ENCODE measurements at regions not wholly inside any gene's neighbourhood (a gene's known extent, or its start where the extent isn't known, plus 50 kb on each side); places are given as distances from the start of the nearest gene placed in this dataset.

DNA sequence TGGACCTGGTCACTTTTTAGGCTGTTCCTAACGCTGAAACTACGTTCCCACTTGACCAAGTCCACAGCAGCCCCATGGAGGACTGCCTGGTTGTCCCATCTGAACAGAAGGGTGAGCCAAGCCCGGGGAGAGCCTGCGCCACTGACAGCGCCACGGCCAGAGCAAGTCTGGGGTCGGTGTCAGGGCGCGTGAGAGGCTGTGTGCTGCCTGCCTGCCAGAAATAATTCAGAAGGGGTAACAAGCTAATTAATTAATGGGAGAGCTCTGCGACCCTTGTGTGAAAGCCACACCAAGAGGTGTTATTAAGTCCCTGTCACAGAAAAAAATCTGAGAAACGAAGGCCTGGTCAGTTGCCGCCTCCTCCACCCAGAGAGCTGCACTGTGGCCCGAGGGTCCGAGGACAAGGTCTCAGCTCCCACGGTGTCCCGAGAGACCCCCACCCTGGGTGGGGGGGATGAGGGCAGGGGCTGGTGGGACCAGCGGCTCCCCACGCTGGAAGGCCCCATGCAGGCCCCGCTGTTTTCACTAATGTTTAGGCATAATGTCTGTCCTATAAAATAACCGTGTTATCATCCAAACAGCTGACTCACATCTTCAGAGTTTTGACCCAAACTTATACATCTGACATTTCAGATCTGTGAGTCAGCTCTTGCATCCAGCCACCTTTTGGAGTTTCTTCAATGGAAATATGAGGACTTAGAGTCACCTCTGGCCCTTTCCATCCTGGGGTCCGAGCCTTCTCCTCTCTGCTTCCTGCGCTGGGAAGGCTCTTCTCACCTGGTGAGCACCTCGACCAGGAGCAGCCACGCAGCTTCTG, 58.5 kb downstream of the DLL1 start:
- H3K27ac ChIP-seq (ENCODE audit: low read length) = no peak overlapping the region
- no peaks in the 10 kb centered on the region for H3K9me3 ChIP-seq (ENCODE audit: control insufficient read depth, insufficient read depth, low read length)
- DNase-seq (ENCODE audit: low read depth, low spot score) = no peak
- WGBS (ENCODE audit: insufficient coverage, insufficient read length) = no CpG with 5 or more reads among the region's 24 CpGs
- no peaks in the 10 kb centered on the region for H3K36me3 ChIP-seq (ENCODE audit: control insufficient read depth, insufficient read depth, low read length)
- H3K4me3 ChIP-seq (ENCODE audit: low read length) = no peak overlapping the region
- peaks cover 2% of the 10 kb centered on the region; the same call in 1 of the 2 replicates for H3K4me1 ChIP-seq (ENCODE audit: control insufficient read depth, insufficient read depth, low read length)
- H3K27me3 ChIP-seq (ENCODE audit: control insufficient read depth, insufficient read depth, low read length) = no peaks in the 10 kb centered on the region

DNA sequence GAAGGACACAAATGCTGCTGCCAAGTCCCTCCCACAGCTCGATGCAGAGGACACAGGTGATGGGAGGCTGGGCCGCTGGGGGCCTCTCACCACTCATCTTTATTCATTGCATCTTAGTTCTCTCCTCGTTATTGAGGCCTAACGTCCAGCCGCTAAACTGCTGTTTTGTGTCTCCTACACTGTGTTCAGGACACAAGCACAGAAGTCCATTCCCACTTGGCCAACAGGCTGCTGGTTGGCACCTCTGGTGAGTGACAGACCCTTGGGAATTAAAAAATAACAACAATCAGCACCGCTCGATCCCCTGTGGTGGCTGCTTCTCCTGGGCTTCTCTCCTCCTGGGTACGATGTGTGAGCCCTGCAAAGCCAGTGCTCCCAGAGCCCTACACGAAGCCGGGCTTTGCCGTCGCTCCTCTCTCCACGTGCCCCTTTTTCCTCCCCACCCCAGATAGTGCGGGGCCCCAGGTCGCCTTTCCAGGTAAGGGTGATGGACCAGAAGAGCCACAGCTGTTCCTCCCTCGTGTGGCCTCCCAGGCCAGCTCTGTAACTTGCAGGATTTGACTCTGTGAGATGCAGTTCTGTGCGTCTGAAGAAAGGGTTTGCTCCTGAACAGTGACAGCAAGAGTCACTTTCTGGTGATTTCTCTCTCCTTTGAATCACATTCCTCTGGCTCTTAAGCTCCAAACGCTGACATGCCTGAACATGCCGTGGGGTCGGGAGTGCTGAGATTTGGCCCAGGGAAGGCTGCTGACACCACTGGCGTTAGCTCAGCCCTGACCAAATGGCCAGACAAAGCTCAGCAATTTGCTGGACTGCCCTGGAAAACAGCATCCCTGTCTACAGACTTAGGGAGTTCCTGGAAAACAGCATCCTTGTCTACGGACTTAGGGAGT, 59.3 kb downstream of the DLL1 start:
- H3K27ac ChIP-seq (ENCODE audit: low read length) = no peak overlapping the region
- no peak for DNase-seq (ENCODE audit: low read depth, low spot score)

DNA sequence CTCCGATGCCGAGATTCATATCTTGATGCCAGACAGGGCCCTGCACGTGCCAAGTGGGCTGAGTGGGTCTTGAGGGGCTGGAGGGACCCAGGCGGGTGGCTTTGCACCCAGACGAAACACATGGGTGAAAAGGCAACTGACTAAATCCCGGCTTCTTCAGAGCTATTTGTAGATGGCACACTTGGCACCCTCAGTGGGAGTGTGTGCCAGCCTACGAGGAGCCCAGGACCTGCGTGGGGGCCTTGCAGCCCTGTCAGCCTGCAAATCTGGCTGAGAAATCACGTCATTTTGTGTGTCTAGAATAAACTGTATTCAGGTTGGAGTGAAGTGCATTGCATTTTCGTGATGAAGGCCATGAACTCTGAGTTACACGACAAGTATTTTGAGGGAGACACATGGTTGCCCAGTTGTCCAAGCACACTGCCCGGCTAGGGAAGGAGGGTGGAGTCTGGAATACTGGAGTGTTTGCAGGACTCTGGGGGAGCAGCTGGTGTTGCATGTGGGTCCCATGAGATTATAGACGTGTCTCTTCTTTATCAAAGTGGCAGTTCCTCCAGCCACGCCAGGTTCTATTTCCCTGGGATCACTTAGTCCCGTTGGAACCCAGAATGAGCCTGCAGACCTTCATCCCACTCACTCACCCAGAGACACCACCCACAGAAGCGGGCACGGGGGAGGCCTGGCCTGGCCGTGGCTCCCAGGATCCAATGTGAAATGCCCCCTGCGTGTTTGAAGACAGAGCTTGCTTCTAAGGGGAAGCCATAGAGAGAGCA, 60.2 kb downstream of the DLL1 start:
- no peaks in the 10 kb centered on the region for H3K27me3 ChIP-seq (ENCODE audit: control insufficient read depth, insufficient read depth, low read length)
- DNase-seq (ENCODE audit: low read depth, low spot score) = no peak

More for the DNA sequence above, 59.3 kb downstream of the DLL1 start:
- peaks cover 2% of the 10 kb centered on the region; the same call in 1 of the 2 replicates for H3K4me1 ChIP-seq (ENCODE audit: control insufficient read depth, insufficient read depth, low read length)
- H3K4me3 ChIP-seq (ENCODE audit: low read length) = no peak overlapping the region
- WGBS (ENCODE audit: insufficient coverage, insufficient read length) = no CpG with 5 or more reads among the region's 22 CpGs
- H3K36me3 ChIP-seq (ENCODE audit: control insufficient read depth, insufficient read depth, low read length) = no peaks in the 10 kb centered on the region
- H3K9me3 ChIP-seq (ENCODE audit: control insufficient read depth, insufficient read depth, low read length) = no peaks in the 10 kb centered on the region
- H3K27me3 ChIP-seq (ENCODE audit: control insufficient read depth, insufficient read depth, low read length) = no peaks in the 10 kb centered on the region

DNA sequence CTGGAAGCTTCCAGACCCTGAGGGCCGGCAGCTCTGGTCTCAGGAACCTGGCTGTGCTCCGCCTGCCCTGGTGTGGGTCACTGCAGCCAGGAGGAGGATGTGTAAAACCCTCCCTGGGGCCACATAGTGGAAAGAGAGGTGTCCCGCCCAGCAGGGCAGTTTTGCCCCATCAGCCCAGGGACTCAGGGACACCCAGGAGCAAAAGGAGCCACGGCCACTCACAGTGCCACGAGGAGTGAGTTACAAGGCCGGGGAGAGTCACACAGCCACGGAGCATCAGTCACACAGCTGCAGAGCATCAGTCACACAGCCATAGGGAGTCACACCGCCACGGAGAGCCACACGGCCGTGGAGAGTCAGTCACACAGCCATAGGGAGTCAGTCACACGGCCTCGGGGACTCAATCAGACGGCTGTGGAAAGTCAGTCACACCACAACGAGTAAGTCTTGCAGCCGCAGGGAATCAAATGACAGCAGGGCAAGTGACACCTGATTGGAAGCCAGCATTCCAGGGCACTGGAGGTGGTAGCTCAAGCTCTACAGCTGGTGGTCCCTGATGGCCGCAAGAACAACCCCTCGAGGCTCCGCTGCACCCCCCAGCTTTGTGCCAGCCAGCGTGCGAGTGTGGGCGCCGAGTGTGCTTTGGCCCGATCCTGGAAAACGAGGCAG, 60.9 kb downstream of the DLL1 start:
- no peaks in the 10 kb centered on the region for H3K36me3 ChIP-seq (ENCODE audit: control insufficient read depth, insufficient read depth, low read length)
- no CpG with 5 or more reads among the region's 25 CpGs for WGBS (ENCODE audit: insufficient coverage, insufficient read length)
- H3K27me3 ChIP-seq (ENCODE audit: control insufficient read depth, insufficient read depth, low read length) = no peaks in the 10 kb centered on the region
- H3K9me3 ChIP-seq (ENCODE audit: control insufficient read depth, insufficient read depth, low read length) = no peaks in the 10 kb centered on the region
- DNase-seq (ENCODE audit: low read depth, low spot score) = no peak
- H3K4me1 ChIP-seq (ENCODE audit: control insufficient read depth, insufficient read depth, low read length) = peaks cover 2% of the 10 kb centered on the region; the same call in 1 of the 2 replicates
- no peak overlapping the region for H3K4me3 ChIP-seq (ENCODE audit: low read length)
- H3K27ac ChIP-seq (ENCODE audit: low read length) = no peak overlapping the region

More for the DNA sequence above, 60.2 kb downstream of the DLL1 start:
- no peak overlapping the region for H3K27ac ChIP-seq (ENCODE audit: low read length)
- no peak overlapping the region for H3K4me3 ChIP-seq (ENCODE audit: low read length)
- peaks cover 2% of the 10 kb centered on the region; the same call in 1 of the 2 replicates for H3K4me1 ChIP-seq (ENCODE audit: control insufficient read depth, insufficient read depth, low read length)
- no peaks in the 10 kb centered on the region for H3K36me3 ChIP-seq (ENCODE audit: control insufficient read depth, insufficient read depth, low read length)
- no peaks in the 10 kb centered on the region for H3K9me3 ChIP-seq (ENCODE audit: control insufficient read depth, insufficient read depth, low read length)
- WGBS (ENCODE audit: insufficient coverage, insufficient read length) = no CpG with 5 or more reads among the region's 19 CpGs

DNA sequence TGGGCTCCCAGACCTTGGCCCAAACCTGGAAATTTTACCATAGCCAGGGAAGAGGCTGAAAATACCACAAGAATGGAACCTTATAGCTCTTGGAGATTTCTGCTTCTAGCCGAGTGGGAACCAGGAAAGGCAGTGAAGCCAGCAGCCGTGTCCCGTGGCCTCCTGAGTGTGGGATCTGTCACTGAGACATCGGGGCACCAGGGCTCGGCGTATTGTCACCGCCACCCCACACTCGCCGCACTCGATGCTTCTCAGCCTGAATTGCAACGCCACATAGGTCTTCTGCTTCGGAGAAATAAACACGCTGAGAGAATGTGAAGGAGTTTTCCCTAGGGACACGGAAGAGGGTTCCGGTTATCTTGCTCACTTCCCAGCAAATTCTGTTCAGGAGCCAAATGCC, 61.5 kb downstream of the DLL1 start:
- WGBS (ENCODE audit: insufficient coverage, insufficient read length) = no CpG with 5 or more reads among the region's 15 CpGs
- no peak overlapping the region for H3K27ac ChIP-seq (ENCODE audit: low read length)

DNA sequence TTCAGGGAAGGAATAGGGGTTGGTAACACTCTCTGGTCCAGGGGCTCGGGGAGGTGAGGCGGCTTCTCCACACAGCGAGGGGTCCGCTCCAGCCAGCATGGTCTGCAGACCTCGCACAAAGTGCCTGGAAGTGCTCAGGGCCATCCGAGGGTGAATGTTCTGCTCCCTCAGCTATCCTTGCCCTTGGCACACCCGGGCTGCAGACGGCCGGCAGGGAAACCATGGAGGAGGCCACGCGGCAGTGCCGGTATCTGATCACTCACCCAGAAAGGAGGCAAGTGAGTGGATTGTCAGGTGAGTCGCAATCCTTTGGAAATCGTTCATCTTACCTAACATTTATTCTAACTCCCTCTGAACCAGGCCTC, 62.0 kb downstream of the DLL1 start:
- H3K27me3 ChIP-seq (ENCODE audit: control insufficient read depth, insufficient read depth, low read length) = no peaks in the 10 kb centered on the region

More for the DNA sequence above, 61.5 kb downstream of the DLL1 start:
- Histone ChIP-seq H3K4me3 (ENCODE audit: low read length) (no peak overlapping the region), H3K4me1 (ENCODE audit: control insufficient read depth, insufficient read depth, low read length) (peaks cover 1% of the 10 kb centered on the region; the same call in 1 of the 2 replicates), H3K27me3 (ENCODE audit: control insufficient read depth, insufficient read depth, low read length) (no peaks in the 10 kb centered on the region), H3K9me3 (ENCODE audit: control insufficient read depth, insufficient read depth, low read length) (no peaks in the 10 kb centered on the region), H3K36me3 (ENCODE audit: control insufficient read depth, insufficient read depth, low read length) (no peaks in the 10 kb centered on the region)
- DNase-seq (ENCODE audit: low read depth, low spot score) = no peak

DNA sequence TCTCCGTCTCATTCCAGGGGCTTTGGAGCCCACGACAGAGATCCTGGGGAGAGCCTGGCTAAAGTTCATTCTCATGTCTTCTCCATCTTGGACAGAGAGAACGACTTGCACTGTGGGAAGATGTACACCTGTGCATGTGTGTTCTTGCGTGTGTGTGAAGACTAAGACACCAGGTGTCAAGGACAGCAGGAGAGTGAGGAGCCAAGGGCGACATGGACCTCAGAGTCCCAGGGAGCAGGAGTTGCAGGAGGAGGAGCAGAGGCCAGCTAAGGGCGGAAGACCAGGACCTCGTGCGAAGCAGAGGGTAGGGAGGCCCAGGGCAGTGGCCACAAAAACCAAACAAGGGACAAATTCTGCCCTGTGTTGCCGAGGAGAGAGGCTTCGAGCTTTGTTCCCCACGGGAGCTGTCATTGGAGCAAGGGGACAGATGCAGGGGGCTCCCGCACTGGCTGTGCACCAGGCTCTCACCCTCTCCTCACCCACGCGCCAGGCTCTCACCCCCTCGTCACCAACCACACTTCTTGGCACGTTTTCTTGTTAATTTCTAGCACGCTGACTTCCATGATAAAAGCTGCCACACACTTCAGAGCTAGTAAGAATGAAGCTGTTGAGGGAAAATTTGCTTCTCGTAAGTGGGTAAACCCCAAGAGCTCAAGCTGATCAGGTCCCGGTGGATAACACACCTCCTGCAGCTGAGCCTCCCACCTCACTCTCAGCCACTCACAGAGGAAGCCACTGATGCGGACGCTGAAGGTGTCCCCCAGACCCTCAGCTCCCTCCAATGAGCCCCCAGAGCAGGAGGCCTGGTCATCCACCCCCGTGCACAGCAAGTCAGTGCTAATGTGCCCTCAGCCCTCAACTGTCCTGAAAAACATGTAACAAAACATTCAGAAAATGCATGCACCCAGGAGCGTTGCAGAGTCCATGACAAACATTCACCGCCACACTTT, 62.6 kb downstream of the DLL1 start:
- no peaks in the 10 kb centered on the region for H3K36me3 ChIP-seq (ENCODE audit: control insufficient read depth, insufficient read depth, low read length)
- H3K4me1 ChIP-seq (ENCODE audit: control insufficient read depth, insufficient read depth, low read length) = no peaks in the 10 kb centered on the region
- no peak for DNase-seq (ENCODE audit: low read depth, low spot score)
- WGBS (ENCODE audit: insufficient coverage, insufficient read length) = no CpG with 5 or more reads among the region's 24 CpGs
- H3K9me3 ChIP-seq (ENCODE audit: control insufficient read depth, insufficient read depth, low read length) = no peaks in the 10 kb centered on the region
- no peak overlapping the region for H3K4me3 ChIP-seq (ENCODE audit: low read length)
- no peaks in the 10 kb centered on the region for H3K27me3 ChIP-seq (ENCODE audit: control insufficient read depth, insufficient read depth, low read length)
- H3K27ac ChIP-seq (ENCODE audit: low read length) = no peak overlapping the region

More for the DNA sequence above, 62.0 kb downstream of the DLL1 start:
- no peak overlapping the region for H3K4me3 ChIP-seq (ENCODE audit: low read length)
- no CpG with 5 or more reads among the region's 14 CpGs for whole genome bisulfite sequencing (ENCODE audit: insufficient coverage, insufficient read length)
- H3K4me1 ChIP-seq (ENCODE audit: control insufficient read depth, insufficient read depth, low read length) = no peaks in the 10 kb centered on the region
- no peaks in the 10 kb centered on the region for H3K9me3 ChIP-seq (ENCODE audit: control insufficient read depth, insufficient read depth, low read length)
- no peaks in the 10 kb centered on the region for H3K36me3 ChIP-seq (ENCODE audit: control insufficient read depth, insufficient read depth, low read length)
- no peak for DNase-seq (ENCODE audit: low read depth, low spot score)
- H3K27ac ChIP-seq (ENCODE audit: low read length) = no peak overlapping the region

DNA sequence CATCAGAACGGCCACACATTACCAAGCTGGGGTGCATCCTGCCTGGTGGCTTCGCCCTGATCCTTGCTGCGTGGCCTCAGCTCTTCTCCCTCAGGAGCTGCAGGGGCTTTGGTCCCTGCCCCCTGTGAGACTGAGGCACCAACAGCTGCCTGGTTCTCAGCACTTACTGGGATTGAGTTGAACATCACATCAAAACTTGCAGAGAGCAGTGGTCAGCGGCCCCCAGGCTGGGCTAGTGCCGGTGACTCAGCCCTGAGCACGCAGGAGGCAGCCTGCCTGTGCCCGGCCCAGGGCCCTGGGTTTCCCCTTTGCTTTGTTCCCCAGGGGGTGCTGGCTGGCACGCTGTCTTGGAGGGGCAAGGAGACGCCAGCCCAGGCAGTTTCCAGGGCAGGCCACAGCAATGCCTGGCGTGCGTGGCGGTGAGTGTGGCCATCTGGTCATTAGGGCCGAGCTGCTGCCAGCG, 63.3 kb downstream of the DLL1 start:
- no peak for DNase-seq (ENCODE audit: low read depth, low spot score)
- no peaks in the 10 kb centered on the region for H3K27me3 ChIP-seq (ENCODE audit: control insufficient read depth, insufficient read depth, low read length)
- H3K27ac ChIP-seq (ENCODE audit: low read length) = no peak overlapping the region
- no peaks in the 10 kb centered on the region for H3K36me3 ChIP-seq (ENCODE audit: control insufficient read depth, insufficient read depth, low read length)
- no peak overlapping the region for H3K4me3 ChIP-seq (ENCODE audit: low read length)
- H3K9me3 ChIP-seq (ENCODE audit: control insufficient read depth, insufficient read depth, low read length) = no peaks in the 10 kb centered on the region
- H3K4me1 ChIP-seq (ENCODE audit: control insufficient read depth, insufficient read depth, low read length) = no peaks in the 10 kb centered on the region
- no CpG with 5 or more reads among the region's 14 CpGs for WGBS (ENCODE audit: insufficient coverage, insufficient read length)

DNA sequence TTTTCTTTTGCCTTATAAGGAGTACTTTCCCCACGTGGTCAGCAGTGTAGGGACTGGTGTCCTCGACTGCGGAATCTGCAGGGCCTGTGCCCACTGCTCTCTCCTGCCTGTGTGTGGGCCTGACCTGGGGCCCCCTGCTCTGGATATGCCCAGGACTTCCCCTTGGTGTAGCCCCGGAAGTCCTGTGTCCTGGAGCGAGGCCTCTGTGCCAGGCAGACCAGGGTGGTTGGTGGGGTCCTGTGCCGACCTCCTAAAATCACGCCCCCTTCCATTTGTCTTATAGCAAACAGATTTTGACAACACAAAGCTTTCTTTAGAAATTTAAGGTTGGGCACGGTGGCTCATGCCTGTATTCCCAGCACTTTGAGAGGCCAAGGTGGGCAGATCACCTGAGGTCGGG, 64.2 kb downstream of the DLL1 start:
- H3K4me3 ChIP-seq (ENCODE audit: low read length) = no peak overlapping the region
- no peak for DNase-seq (ENCODE audit: low read depth, low spot score)
- no peaks in the 10 kb centered on the region for H3K9me3 ChIP-seq (ENCODE audit: control insufficient read depth, insufficient read depth, low read length)
- H3K27ac ChIP-seq (ENCODE audit: low read length) = no peak overlapping the region
- no peaks in the 10 kb centered on the region for H3K36me3 ChIP-seq (ENCODE audit: control insufficient read depth, insufficient read depth, low read length)
- H3K27me3 ChIP-seq (ENCODE audit: control insufficient read depth, insufficient read depth, low read length) = no peaks in the 10 kb centered on the region
- WGBS (ENCODE audit: insufficient coverage, insufficient read length) = no CpG with 5 or more reads among the region's 9 CpGs
- H3K4me1 ChIP-seq (ENCODE audit: control insufficient read depth, insufficient read depth, low read length) = no peaks in the 10 kb centered on the region
